ENCODE measurements at regions not wholly inside any gene's neighbourhood (a gene's known extent, or its start where the extent isn't known, plus 50 kb on each side); places are given as distances from the start of the nearest gene placed in this dataset.

- DNase-seq (no peak), ATAC-seq (ENCODE audit: low FRiP score in 2 of 2) (no peak)
- 96 to 98% methylated on average over 2 of the region's 2 CpGs for WGBS, 2 donors
- no peaks in the 10 kb centered on the region for H3K36me3 ChIP-seq
- no peak overlapping the region for H3K27ac ChIP-seq
- H3K27me3 ChIP-seq: no peaks in the 10 kb centered on the region
- no peaks in the 10 kb centered on the region for H3K9me3 ChIP-seq
- H3K4me3 ChIP-seq: no peak overlapping the region
- TF ChIP-seq POLR2AphosphoS5 (IDR thresholded peaks at IDR 0.05): no peak
- H3K4me1 ChIP-seq: no peaks in the 10 kb centered on the region
These were observed 424.2 kb upstream of the ZMIZ1 start for GRCh38 chr10:78644550-78644949.

GRCh38 chr10:78645169-78645686, 423.5 kb upstream of the ZMIZ1 start:
- no peak for TF ChIP-seq POLR2AphosphoS5 (IDR thresholded peaks at IDR 0.05)
- no peak for TF ChIP-seq EP300 (IDR thresholded peaks at IDR 0.05)
- TF ChIP-seq CTCF (IDR thresholded peaks at IDR 0.05): no peak
- no peak for TF ChIP-seq POLR2A (IDR thresholded peaks at IDR 0.05)
- H3K4me3 ChIP-seq: no peak overlapping the region
- 90 to 91% methylated on average over 5 of the region's 5 CpGs for whole genome bisulfite sequencing, 2 donors
- no peak overlapping the region for H3K27ac ChIP-seq
- H3K36me3 ChIP-seq: no peaks in the 10 kb centered on the region
- H3K9me3 ChIP-seq: no peaks in the 10 kb centered on the region
- H3K4me1 ChIP-seq: no peaks in the 10 kb centered on the region
- H3K27me3 ChIP-seq: no peaks in the 10 kb centered on the region
- ATAC-seq (ENCODE audit: low FRiP score in 2 of 2) (no peak), DNase-seq (no peak)

GRCh38 chr10:78645975-78646374, 422.8 kb upstream of the ZMIZ1 start:
- Histone ChIP-seq H3K27ac (no peak overlapping the region), H3K9me3 (no peaks in the 10 kb centered on the region), H3K36me3 (no peaks in the 10 kb centered on the region), H3K4me3 (no peak overlapping the region), H3K4me1 (no peaks in the 10 kb centered on the region), H3K27me3 (no peaks in the 10 kb centered on the region)
- ATAC-seq (ENCODE audit: low FRiP score in 2 of 2): no peak
- no peak for DNase-seq
- TF ChIP-seq CTCF (IDR thresholded peaks at IDR 0.05) (no peak), EP300 (IDR thresholded peaks at IDR 0.05) (no peak), POLR2AphosphoS5 (IDR thresholded peaks at IDR 0.05) (no peak), POLR2A (IDR thresholded peaks at IDR 0.05) (no peak)
- WGBS, 2 donors: 75 to 85% methylated on average over 4 of the region's 4 CpGs

- Histone ChIP-seq H3K4me3 (no peak overlapping the region), H3K4me1 (no peaks in the 10 kb centered on the region), H3K36me3 (no peaks in the 10 kb centered on the region), H3K9me3 (no peaks in the 10 kb centered on the region), H3K27me3 (no peaks in the 10 kb centered on the region), H3K27ac (no peak overlapping the region)
- ATAC-seq (ENCODE audit: low FRiP score in 2 of 2) (no peak), DNase-seq (no peak)
- TF ChIP-seq POLR2AphosphoS5 (IDR thresholded peaks at IDR 0.05): no peak
- no peak for TF ChIP-seq POLR2A (IDR thresholded peaks at IDR 0.05)
- TF ChIP-seq CTCF (IDR thresholded peaks at IDR 0.05): no peak
- TF ChIP-seq EP300 (IDR thresholded peaks at IDR 0.05): no peak
- WGBS, 2 donors: 80 to 85% methylated on average over 4 of the region's 4 CpGs
These were observed 420.4 kb upstream of the ZMIZ1 start for GRCh38 chr10:78648256-78648860.

- Histone ChIP-seq H3K36me3 (no peaks in the 10 kb centered on the region), H3K4me1 (no peaks in the 10 kb centered on the region), H3K4me3 (no peak overlapping the region), H3K27ac (no peak overlapping the region), H3K9me3 (no peaks in the 10 kb centered on the region), H3K27me3 (no peaks in the 10 kb centered on the region)
- ATAC-seq (ENCODE audit: low FRiP score in 2 of 2) (no peak), DNase-seq (no peak)
- 78 to 85% methylated on average over 2 of the region's 2 CpGs for WGBS, 2 donors
- TF ChIP-seq EP300 (IDR thresholded peaks at IDR 0.05) (no peak), CTCF (IDR thresholded peaks at IDR 0.05) (no peak), POLR2A (IDR thresholded peaks at IDR 0.05) (no peak), POLR2AphosphoS5 (IDR thresholded peaks at IDR 0.05) (no peak)
These were observed 419.3 kb upstream of the ZMIZ1 start for GRCh38 chr10:78649429-78649828.
